SK-N-SH (cell line): ENCODE measurements at regions not wholly inside any gene's neighbourhood (a gene's known extent, or its start where the extent isn't known, plus 50 kb on each side); places are given as distances from the start of the nearest gene placed in this dataset.
A peak's percentile ranks its signal among the peaks of the same experiment; 100 is the strongest.

Experiments used
- CTCF ChIA-PET: fragments of 300-600, 350-600 bp; formaldehyde crosslinking; extraction: SDS; loops from one replicate; lab custom pipeline; 2021; lab: Yijun Ruan, JAX
- POLR2A ChIA-PET: fragments of 350-600 bp; sonication (Branson Sonifier 250); formaldehyde crosslinking; extraction: SDS; loops from one replicate; lab custom pipeline; 2020; ENCODE audit warnings: antibody characterized with exemption, inconsistent platforms; lab: Yijun Ruan, JAX
- DNase-seq: peaks from one replicate; pipeline ENCODE4 v3.0.0; 2012
- H2AFZ ChIP-seq: fragments of 200-600 bp; sonication (generic); 2 replicates; pipeline ENCODE4 v1.8.1; 2016; ENCODE audit warnings: antibody characterized with exemption, mild to moderate bottlenecking, low read depth
- H3F3A ChIP-seq: fragments of 200-600 bp; sonication (generic); replicated peaks from 2 replicates; pipeline ENCODE3; 2016; ENCODE audit warnings: antibody characterized with exemption, mild to moderate bottlenecking; ENCODE audit not compliant: insufficient read depth
- H3K27ac ChIP-seq, 2 experiments: fragments of 200-500 bp in 1 of 2; fragments of 200-600 bp in 1 of 2; sonication (Bioruptor generic) in 1 of 2; sonication (generic), shearing (Covaris generic) in 1 of 2; 2 replicates each; pipeline versions ENCODE4 v1.5.1 to v1.6.1; 2014 to 2016; ENCODE audit warnings: low read depth in 2 of 2, inconsistent platforms in 1 of 2, low read length in 1 of 2, mild to moderate bottlenecking in 1 of 2, mixed read lengths in 1 of 2
- H3K27me3 ChIP-seq: fragments of 200-600 bp; sonication (generic), shearing (Covaris generic); 2 replicates; pipeline ENCODE4 v1.6.1; 2016; ENCODE audit warnings: mixed run types; ENCODE audit not compliant: insufficient read depth
- H3K36me3 ChIP-seq, 2 experiments: fragments of 200-500 bp in 1 of 2; fragments of 200-600 bp in 1 of 2; sonication (Bioruptor generic) in 1 of 2; sonication (generic) in 1 of 2; replicated peaks in 1 of 2; 2 replicates each; pipeline versions ENCODE3 to v1.5.1; 2014 to 2016; ENCODE audit warnings: low read length in 1 of 2, mild to moderate bottlenecking in 1 of 2; ENCODE audit not compliant: insufficient read depth in 2 of 2, control insufficient read depth in 1 of 2
- H3K4me1 ChIP-seq, 2 experiments: fragments of 200-500 bp in 1 of 2; fragments of 200-600 bp in 1 of 2; sonication (Bioruptor generic) in 1 of 2; sonication (generic), shearing (Covaris generic) in 1 of 2; 2 replicates each; pipeline versions ENCODE4 v1.5.1 to v1.6.1; 2014 to 2016; ENCODE audit warnings: low read depth in 1 of 2, low read length in 1 of 2, mixed run types in 1 of 2; ENCODE audit not compliant: insufficient read depth in 2 of 2, control insufficient read depth in 1 of 2
- H3K4me2 ChIP-seq: fragments of 200-600 bp; sonication (generic), shearing (Covaris generic); 2 replicates; pipeline ENCODE4 v1.6.1; 2017; ENCODE audit warnings: mixed run types
- H3K4me3 ChIP-seq, 2 experiments: fragments of 200-500 bp in 1 of 2; fragments of 200-600 bp in 1 of 2; sonication (Bioruptor generic) in 1 of 2; sonication (generic), shearing (Covaris generic) in 1 of 2; 2 replicates each; pipeline versions ENCODE4 v1.5.1 to v1.8.1; 2014 to 2016; ENCODE audit warnings: low read depth in 2 of 2, inconsistent platforms in 1 of 2, low read length in 1 of 2, mild to moderate bottlenecking in 1 of 2, mixed read lengths in 1 of 2, moderate library complexity in 1 of 2
- H3K79me2 ChIP-seq: fragments of 200-600 bp; sonication (generic); 2 replicates; pipeline ENCODE4 v1.8.1; 2017; ENCODE audit warnings: mild to moderate bottlenecking; ENCODE audit not compliant: insufficient read depth
- H3K9ac ChIP-seq: fragments of 200-600 bp; sonication (generic); 2 replicates; pipeline ENCODE4 v1.6.1; 2017; ENCODE audit warnings: mixed run types
- H3K9me2 ChIP-seq: fragments of 200-600 bp; sonication (generic); 2 replicates; pipeline ENCODE4 v1.6.1; 2017; ENCODE audit warnings: mixed run types
- H3K9me3 ChIP-seq: fragments of 200-600 bp; sonication (generic); 2 replicates; pipeline ENCODE4 v1.6.1; 2017; ENCODE audit warnings: mixed run types, mild to moderate bottlenecking, moderate library complexity
- H4K20me1 ChIP-seq: fragments of 200-600 bp; sonication (generic); 2 replicates; pipeline ENCODE4 v1.6.1; 2017; ENCODE audit warnings: mild to moderate bottlenecking, mixed run types; ENCODE audit not compliant: insufficient read depth
- CTCF ChIP-seq: fragments of 200-600 bp; sonication (generic); IDR thresholded peaks from 2 replicates; pipeline ENCODE4 v1.6.1; 2017; ENCODE audit warnings: antibody characterized with exemption, mild to moderate bottlenecking, moderate library complexity
- EP300 ChIP-seq, 2 experiments: IDR thresholded peaks; 2 replicates each; pipeline versions ENCODE4 v1.4.0 to v1.6.1; 2012; ENCODE audit warnings: borderline replicate concordance in 1 of 2, low read depth in 1 of 2, low read length in 1 of 2
- EZH2phosphoT487 ChIP-seq: fragments of 200-600 bp; sonication (generic); IDR thresholded peaks from 2 replicates; pipeline ENCODE4 v1.6.1; 2017; ENCODE audit warnings: low read depth, mixed run types, mild to moderate bottlenecking, antibody characterized with exemption, moderate library complexity, borderline replicate concordance
- FOXJ3 ChIP-seq: sonication (generic); formaldehyde crosslinking; IDR thresholded peaks from 2 replicates; pipeline ENCODE4 v1.5.1; 2020; ENCODE audit warnings: mild to moderate bottlenecking, missing genetic modification reagents
- GABPA ChIP-seq: IDR thresholded peaks from 2 replicates; pipeline ENCODE4 v1.4.0; 2012; ENCODE audit warnings: low read depth, mild to moderate bottlenecking
- IRF3 ChIP-seq: fragments of 150-350 bp; IDR thresholded peaks from 2 replicates; pipeline ENCODE4 v1.6.1; 2016; ENCODE audit warnings: mild to moderate bottlenecking, low read depth, low read length
- MAX ChIP-seq: IDR thresholded peaks from 2 replicates; pipeline ENCODE4 v1.4.0; 2012; ENCODE audit warnings: low read depth
- MXI1 ChIP-seq: IDR thresholded peaks from 2 replicates; pipeline ENCODE4 v1.6.1; 2012; ENCODE audit warnings: mild to moderate bottlenecking, low read depth, low read length, improper control_type of control experiment
- NFIC ChIP-seq: IDR thresholded peaks from 2 replicates; pipeline ENCODE4 v1.4.0; 2012; ENCODE audit warnings: borderline replicate concordance
- PBX3 ChIP-seq: IDR thresholded peaks from 2 replicates; pipeline ENCODE4; 2012
- POLR2AphosphoS5 ChIP-seq: IDR thresholded peaks from 2 replicates; pipeline ENCODE4 v1.6.1; 2012; ENCODE audit warnings: low read depth, low read length
- RAD21 ChIP-seq: IDR thresholded peaks from 2 replicates; pipeline ENCODE4 v1.6.1; 2012; ENCODE audit warnings: mild to moderate bottlenecking, low read length
- RCOR1 ChIP-seq: fragments of 150-350 bp; IDR thresholded peaks from 2 replicates; pipeline ENCODE4 v1.6.1; 2017; ENCODE audit warnings: antibody characterized with exemption, low read length
- RXRA ChIP-seq: IDR thresholded peaks from 2 replicates; pipeline ENCODE4 v1.4.0; 2012; ENCODE audit warnings: low read depth, mild to moderate bottlenecking, borderline replicate concordance
- SIN3A ChIP-seq: IDR thresholded peaks from 2 replicates; pipeline ENCODE4 v1.6.1; 2012; ENCODE audit warnings: low read depth, mild to moderate bottlenecking, low read length, moderate library complexity, borderline replicate concordance
- TEAD4 ChIP-seq: IDR thresholded peaks from 2 replicates; pipeline ENCODE4 v1.4.0; 2012; ENCODE audit warnings: mild to moderate bottlenecking, borderline replicate concordance; ENCODE audit not compliant: insufficient read depth
- WGBS: methylation state at CpG from one replicate; pipeline ENCODE4 v1.1.6; 2017; ENCODE audit warnings: low lambda C conversion rate; 5-methylcytosine and 5-hydroxymethylcytosine counted together

GRCh38 chr18:56083097-56083521 is 495.1 kb upstream of the TCF4 start:
- Histone ChIP-seq H3K9me2 (no peaks in the 10 kb centered on the region), H3K9me3 (no peaks in the 10 kb centered on the region), H2AFZ (peak overlapping the region; percentile 81; the same call in 1 of the 2 replicates), H3K79me2 (no peaks in the 10 kb centered on the region), H3K9ac (no peak overlapping the region), H3K4me1 (peaks cover 15 to 23% of the 10 kb centered on the region in 2 experiments), H3F3A (peaks cover 5% of the 10 kb centered on the region), H3K27ac (peak overlapping the region; percentile 27 to 95; a peak in 3 of 4 replicates), H3K27me3 (no peaks in the 10 kb centered on the region), H3K36me3 (no peaks in the 10 kb centered on the region), H3K4me2 (peak overlapping the region; percentile 20; the same call in 1 of the 2 replicates), H3K4me3 (no peak overlapping the region), H4K20me1 (no peaks in the 10 kb centered on the region)
- ChIA-PET POLR2A (no interaction called here), CTCF (interaction anchor here (1.1 to 1.7 kb wide), 3 partner anchors 9 to 132 kb away, joined by 3 to 8 read pairs (median 3); no protein-coding TSS in a partner anchor)
- peak; percentile 30 for DNase-seq
- TF ChIP-seq MAX (no peak), RXRA (no peak), MXI1 (no peak), SIN3A (no peak), PBX3 (0 out of 2 replicates have a peak, but pooled peaks have one; percentile 10), CTCF (peak; percentile 50), IRF3 (no peak), NFIC (peak; percentile 73), EZH2phosphoT487 (no peak), GABPA (peak; percentile 15; the same call in 1 of the 2 replicates), FOXJ3 (CRISPR knock-in tag) (no peak), POLR2AphosphoS5 (no peak), TEAD4 (no peak), RAD21 (peak; percentile 48; the same call in 1 of the 2 replicates), EP300 (IDR thresholded peaks at IDR 0.05; ENCODE audit: borderline replicate concordance in 1 of 2, low read depth in 1 of 2, low read length in 1 of 2) (peak; percentile 11 to 29; a peak in 1 of 4 replicates), RCOR1 (no peak)
- WGBS: 10% methylated on average over 7 of the region's 7 CpGs
